ENCODE measurements at regions not wholly inside any gene's neighbourhood (a gene's known extent, or its start where the extent isn't known, plus 50 kb on each side); places are given as distances from the start of the nearest gene placed in this dataset.
A peak's percentile ranks its signal among the peaks of the same experiment; 100 is the strongest.

DNA sequence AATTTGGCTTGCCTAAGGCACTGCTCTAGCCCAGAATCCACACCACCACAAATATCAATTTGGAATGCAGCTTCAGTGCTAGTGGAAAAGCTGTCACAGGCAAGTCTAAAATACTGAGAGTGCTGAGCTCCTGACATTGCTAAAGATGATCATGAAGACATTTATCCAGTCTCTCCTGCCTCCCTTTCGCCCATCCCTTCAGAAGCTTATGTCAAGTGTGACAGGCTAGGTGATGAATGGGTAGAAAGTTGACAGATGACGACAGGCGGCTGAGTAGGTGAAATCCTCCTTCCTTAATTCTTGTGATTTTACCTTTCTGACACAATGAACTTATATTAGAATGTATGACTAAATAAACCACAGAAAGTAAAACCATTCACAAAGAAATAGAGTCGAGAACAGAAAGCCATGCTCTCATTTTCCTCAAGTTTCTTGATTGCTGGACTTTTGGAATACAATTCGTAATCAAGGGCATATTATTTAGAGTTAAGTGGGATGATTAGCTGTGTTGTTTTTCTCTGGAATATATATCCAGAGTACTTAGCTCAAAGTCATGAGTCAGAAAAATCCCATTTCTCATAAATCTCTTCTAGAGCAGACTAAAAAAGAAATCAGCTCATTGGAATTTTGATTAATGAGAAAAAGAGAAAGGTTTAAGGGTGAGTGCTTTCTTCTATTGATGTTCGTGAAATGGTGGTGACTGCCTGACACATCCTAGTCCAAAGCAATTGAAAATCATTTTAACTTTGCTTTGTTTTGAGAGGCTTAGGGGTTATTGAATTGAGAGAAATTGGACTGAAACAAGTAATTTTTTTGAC, 1228.2 kb upstream of the CITED2 start:
- no peak for DNase-seq

DNA sequence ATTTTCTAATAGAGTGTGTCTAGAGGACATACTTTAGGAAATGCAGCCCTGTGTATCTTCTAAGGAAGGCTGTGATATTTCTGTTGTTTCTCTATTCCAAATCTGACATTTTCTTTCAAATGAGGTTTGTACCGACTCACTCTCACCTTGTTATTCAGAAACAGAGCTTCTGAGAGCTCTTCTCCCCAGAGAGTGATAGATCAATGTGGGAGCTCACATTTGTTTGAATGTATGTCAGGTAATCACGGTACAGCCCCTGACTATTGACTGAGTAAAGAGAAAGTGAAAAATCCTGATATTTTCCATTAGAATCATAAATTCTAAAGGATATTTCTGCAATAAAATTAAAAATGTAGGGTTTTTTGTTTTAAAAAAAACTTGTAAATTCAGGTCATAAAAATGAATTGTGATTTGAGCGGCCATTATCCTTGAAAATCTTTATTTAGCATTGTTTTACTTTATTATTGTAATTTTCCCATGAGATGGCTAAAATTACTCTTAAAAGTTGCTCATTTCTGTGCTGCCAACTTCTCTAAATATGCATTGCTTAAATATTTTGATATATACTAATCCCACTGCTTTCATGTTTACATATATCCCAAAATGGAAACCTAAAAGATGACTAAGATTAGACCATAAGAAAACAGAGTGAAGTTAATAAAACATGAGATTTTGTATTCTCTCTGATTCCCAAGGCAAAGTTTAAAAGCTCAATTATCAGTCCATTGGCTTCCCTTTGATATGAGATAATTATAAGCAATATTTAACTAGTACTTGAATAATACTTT, 1226.8 kb upstream of the CITED2 start:
- no peak for DNase-seq

DNA sequence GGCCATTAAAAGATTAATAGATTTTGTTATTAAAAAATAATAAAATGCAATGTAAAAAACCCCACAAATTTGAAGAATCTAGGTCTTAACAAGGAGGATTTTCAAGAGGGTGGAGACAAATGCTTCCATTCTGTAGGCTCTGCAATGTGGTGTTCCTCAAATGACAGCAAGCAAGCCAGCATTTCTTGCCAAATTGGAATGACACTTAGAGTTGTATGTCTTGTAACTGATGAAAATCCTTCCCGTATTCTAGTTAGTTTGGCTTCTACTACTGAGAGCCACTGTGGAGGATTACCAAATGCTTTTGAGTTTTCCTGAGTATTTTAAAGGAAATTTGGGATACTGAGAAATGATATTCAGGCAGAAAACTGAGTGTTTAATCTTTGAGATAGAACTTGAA, 1225.5 kb upstream of the CITED2 start:
- DNase-seq = no peak

DNA sequence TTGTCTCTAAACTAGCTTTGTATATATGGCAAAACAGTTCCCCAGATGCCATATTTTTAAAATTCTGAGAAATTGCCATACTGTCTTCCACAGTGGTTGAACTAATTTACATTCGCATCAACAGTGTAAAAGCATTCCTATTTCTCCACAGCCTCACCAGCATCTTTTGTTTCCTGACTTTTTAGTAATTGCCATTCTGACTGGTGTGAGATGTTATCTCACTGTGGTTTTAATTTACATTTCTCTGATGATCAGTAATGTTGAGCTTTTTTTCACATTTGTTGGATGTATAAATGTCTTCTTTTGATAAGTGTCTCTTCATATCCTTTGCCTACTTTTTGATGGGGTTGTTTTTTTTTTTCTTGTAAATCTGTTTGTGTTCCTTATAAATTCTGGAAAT, 1222.7 kb upstream of the CITED2 start:
- DNase-seq = no peak

DNA sequence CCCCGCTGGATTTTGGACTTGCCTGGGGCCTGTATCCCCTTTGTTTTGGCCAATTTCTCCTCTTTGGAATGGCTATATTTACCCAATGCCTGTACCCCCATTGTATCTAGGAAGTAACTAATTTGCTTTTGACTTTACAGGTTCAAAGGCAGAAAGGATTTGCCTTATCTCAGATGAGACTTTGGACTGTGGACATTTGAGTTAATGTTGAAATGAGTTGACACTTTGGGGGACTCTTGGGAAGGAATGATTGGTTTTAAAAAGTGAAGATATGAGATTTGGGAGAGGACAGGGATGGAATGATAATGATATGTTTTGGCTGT, 1220.3 kb upstream of the CITED2 start:
- DNase-seq = no peak

DNA sequence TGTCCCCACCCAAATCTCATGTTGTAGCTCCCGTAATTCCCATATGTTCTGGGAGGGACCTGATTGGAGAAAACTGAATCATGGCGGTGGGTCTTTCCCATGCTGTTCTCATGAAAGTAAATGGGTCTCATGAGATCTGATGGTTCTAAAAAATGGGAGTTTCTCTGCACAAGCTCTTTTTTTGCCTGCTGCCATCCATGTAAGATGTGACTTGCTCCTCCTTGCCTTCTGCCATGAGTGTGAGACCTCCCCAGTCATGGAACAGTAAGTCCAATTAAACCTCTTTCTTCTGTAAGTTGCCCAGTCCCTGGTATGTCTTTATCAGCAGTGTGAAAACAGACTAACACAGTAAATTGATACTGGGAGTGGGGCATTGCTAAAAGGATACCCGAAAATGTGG, 1218.4 kb upstream of the CITED2 start:
- no peak for DNase-seq

DNA sequence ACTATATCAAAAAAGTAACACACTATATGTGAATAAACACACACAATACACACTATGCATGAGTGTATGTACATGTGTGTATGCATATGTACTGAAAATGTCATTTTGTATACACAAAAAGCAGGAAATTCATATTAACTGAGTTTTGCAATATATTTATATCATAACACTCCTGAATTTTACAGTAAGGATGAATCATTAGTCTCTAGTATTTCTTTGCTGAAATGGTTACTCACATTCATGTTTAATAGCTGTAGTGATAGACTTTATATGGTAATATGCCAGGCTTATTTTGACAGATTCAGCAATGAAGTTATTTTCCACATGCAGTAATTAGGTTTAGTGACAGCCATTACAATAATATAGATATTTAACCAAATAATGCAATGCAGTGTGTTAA, 1216.2 kb upstream of the CITED2 start:
- no peak for DNase-seq

DNA sequence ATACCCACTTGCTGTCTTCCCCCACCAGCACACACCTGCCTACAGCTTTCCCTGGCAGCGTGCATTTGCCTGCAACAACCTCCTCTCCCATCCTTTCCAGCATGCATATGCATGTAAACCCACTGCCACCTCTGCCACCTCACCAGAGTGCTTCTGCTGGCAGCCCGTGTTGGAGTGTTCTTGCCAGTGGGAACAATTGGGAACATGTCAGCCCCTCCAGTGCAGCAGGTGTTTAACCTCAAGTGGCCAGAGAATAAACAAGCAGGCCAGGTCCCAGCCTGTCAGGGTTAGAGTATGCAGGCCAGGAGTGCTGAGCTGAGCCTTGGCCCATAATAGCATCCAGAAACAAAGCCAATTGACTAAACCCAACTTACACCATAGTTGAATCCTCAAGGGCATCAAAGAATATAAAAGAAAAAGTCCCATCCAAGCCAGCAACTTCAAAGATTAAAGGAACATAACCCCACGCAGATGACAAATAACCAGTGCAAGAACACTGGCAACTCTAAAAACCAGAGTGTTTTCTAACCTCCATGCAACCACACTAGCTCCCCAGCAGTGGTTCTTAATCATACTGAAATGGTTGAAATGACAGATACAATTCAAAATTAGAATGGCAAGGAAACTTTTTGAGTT, 1212.1 kb upstream of the CITED2 start:
- peak in 1 of 2 donors; percentile 1 for DNase-seq

DNA sequence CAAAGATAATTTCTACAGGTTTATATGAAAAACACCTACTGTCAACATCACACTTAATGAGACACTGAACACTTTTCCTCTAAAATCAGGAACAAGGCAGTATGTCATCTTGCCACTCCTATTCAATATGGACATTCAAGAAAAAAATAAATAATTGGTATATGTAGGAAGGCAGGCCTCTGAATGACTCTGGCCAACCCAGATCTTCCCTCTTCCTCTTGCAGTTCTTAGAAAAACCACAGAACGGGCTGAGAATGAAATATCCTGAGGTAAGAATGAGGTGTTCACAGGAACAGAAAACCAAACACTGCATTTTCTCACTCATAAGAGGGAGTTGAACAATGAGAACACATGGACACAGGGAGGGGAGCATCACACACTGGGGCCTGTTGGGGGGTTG, 1207.2 kb upstream of the CITED2 start:
- DNase-seq = no peak

DNA sequence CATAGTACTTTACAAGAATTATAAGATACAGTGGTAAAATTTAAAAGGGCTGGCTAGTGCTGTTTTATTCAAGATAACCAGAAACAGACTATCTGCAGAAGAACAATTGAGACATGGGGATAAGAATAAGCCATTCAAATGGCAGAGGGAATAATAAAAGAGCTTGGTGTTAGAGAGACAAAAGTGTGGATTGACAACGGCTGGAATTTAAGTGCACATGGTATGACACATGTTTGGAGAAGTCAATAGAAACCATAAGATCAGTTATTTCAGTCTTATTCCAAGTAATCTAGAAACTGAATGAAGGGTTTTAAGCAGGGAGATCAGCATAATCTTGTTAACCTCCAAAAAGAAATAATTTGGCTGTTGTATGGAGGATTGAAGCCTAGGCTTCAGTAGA, 1205.5 kb upstream of the CITED2 start:
- no peak for DNase-seq

DNA sequence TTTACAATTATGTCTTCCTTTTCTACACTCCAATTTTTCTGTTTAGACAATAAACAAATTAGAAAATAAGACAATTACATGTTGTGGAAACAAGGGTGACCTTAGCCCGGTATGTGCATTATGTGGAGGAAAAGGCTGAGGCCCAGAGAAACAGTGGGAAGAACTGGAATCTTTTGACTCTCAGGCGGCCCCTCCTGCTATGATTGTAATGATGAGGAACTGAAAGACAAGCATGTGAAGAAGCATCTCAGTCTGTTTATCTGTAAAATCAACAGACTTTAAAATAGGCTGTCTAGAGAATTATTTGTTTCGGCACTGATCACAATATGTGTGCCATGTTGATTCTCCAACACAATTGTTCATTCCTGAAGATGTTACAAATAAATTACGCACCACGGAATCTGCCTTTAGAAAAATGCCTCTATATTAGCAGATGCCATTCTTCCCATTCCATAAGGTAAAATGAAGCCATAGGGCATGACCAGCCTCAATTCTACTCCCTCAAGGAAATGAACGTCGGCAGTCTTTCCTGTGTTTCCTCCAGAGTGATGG, 1201.6 kb upstream of the CITED2 start:
- DNase-seq = no peak

DNA sequence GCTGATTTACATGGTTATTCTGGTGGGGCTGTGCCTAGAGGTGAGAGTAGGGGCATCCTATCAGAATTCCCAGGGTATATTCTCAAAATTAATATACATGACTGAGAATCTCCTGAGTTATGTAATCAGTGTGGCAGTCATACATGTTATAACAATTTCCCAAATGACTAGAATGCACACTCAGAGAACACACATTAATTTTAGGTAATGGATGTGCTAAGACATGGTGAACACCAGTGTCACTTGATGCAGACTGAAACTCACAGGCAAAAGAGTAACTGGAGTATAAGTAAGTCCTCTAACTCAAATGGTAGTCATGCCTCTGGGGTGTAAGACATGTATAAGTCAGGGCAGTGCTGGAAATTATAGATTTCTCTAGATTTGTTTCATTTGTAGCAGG, 1198.4 kb upstream of the CITED2 start:
- DNase-seq = no peak

DNA sequence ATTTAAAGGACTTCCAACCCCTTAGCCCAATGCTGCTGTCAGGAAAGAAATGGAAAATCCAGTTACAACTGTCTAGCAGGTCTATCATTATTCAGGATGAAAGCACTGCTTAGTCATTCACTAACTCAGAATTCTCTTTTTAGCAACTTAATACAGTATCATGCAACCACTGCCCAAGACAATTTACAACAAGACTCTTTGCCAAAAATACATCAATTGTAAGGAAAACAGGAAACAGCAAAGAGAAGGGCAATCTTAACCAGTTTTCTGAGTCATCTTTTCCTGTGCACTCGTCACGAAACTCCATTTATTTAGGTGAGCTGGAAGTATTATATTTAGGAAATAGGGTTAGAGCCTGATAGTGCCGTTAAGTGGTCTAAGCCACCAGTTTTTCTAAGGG, 1197.7 kb upstream of the CITED2 start:
- no peak for DNase-seq

DNA sequence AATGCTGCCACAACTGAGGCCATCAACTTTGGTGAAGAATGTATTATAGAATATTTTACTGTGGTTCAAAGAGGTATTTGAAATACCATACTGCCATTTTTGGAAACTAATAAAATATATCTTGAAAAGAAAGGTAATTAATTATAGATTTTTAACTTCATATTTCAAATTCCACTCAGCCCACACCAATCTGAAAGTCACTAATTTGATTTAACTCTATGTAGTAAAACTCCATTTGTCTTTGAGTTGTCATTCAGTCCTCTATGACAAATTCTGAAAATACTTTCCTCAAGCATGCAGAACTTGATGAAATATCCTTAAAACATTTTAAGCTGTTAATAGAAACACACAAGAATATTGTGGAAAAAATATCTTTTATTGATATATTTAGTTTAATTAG, 1196.7 kb upstream of the CITED2 start:
- DNase-seq = no peak

DNA sequence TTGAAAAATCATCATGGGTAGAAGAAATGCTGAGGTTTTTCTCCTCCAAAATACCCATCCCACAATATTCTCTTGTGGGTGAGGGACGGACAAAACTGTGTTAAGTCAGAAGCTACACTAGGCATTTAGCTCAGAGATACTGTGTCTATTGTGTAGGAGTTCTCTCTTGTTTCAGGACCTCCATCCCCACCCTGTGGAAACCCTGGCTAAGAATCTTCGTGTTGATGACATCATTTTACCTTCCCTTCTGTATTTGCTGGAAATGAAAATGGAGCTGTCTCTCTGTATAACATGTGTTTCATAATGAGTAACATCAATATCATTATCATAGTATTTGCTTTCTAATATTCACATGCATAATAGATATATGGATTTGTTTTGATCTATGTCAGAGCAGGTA, 1193.0 kb upstream of the CITED2 start:
- DNase-seq = no peak

DNA sequence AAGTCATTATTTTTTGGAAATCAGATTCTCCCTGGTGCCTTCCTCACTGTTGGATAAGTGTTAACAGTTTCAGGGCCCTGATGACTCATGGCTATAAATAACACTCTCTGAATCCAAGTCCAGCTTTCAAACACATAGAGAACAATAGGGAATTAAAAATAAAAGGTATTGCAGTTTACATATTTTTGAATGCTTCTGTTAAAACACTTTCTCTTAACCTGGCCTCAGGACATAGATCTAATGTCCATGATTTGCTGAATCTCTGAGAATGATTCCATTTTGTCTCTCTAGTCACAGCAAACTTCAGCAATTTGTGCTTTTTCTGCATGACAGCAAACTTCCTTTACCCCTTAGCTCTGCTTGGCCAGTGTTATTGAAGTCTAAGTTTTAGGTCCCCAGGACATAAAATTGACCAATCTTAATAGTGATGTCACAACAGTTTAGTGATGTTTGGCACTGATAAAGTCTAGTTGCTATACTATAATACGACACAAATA, 1192.4 kb upstream of the CITED2 start:
- no peak for DNase-seq

DNA sequence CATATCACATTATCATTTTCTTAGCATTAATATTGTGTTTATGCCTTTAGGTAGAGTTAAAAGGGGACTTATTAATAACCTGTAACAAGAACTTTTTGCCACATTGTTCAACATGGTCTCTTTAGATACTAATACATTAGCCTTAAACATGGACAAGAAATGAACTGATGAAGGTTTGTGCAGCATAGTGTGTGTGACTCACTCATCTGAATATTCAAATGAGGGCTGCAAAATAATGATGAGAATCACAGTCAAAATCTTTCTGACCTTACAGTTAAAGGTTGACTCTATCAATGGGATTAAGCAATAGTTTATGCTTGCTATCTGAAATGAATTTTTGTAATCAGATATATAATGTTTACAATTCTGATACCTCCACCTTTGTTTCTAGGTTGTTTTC, 1189.3 kb upstream of the CITED2 start:
- no peak for DNase-seq

DNA sequence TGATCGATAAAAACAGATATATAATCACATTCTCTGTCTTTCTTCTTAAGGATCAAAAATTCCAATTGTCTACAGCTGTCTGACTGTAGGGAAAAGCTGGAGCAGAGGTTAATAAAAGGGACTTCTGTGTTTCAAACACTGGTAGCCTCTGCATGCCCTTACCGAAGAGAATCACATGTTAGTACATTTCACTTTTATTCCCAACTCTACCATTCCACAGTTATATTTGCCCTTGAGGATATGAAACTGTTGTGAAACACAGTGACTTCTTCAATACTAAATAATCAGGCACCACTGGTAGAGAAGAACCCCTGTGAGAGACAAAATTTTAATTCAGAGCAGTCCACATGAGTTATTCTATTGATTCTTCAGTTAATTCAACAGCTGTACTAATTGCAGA, 1187.3 kb upstream of the CITED2 start:
- no peak for DNase-seq

DNA sequence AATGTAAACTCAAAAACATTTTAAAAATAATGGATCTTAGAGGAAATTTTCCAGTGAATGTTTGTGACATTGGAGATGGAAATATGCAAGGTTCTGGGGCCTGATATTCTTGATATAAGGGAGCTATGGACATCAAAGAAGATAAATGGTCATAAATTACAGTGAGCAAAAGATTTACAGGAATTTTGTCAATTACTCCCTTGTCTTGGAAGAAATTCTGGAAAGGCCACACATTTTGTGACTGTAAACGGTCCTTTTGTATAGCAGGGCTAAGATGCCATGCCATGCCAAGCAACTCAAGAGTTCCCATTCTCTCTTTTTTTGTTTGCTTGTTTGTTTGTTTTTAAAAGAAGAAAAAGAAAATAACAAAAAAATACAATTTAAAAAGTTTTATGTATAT, 1186.2 kb upstream of the CITED2 start:
- no peak for DNase-seq

DNA sequence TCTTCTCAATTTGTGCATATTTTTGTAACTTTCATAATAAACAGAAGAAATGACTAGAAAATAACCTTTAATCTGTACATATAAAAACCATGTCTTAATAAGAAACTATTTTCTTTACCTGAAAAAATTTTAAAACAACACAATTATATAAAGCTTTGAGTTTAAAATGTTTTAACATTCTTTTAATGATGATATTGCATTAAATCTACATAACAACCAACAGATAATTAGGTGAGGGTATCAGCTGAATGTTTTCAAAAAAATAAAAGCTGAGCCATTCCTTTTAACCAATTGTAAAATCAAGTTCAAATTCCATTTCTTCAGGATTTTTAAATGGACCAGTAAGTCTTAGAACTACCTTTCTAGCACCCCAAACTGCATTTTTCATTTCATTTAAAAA, 1185.0 kb upstream of the CITED2 start:
- no peak for DNase-seq

DNA sequence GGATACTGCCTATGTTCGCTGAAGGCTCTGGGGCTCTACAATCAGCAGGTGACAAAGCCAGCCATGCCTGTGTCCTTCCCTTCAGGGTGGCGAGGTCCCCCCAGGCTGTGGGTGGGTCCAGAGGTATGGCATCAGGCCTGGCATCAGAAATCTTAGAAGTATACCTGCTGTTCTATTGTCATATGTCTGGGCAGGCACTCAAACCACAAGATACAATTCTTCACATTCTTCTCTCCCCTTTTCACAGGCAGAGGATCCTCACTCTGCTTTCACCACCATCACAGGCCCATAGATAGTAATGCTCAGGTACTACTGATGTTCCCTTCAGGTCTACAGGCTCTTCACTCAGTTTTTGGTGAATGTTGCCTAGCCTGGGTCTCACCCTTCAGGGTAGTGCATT, 1180.0 kb upstream of the CITED2 start:
- no peak for DNase-seq

DNA sequence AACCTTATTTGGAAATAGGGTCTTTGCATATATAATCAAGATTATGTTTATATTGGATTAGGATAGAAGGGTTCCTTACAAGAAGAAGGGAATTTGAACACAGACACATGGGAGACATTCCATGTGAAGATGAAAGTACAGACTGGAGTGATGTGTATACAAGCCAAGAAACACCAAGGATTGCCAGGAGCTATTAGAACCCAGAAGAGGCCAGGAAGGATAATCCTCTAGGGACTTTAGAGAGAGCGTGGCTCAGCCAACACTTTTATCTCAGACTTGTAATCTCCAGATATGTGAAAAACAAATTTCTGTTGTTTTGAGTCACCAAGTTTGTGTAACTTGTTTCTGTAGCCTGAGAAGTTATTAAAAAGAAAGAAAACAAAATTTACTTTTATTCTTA, 1173.9 kb upstream of the CITED2 start:
- DNase-seq = no peak

DNA sequence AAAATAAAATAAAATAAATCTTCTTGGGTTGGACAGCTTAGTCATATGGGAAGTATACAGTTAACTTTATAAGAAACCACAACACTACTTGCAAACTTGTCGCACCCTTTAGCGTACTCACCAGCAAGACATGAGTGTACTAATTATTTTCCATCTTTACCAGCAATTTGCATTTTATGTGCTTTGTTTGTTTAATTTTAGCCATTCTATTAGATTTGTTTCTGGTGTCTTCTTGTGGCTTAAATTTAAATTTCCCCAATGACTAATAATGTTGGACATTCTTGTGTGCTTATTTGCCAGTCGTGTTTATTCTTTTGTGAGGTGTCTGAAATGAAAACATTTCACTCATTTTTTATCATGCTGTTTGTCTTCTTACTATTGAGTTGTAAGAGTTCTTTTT, 1172.2 kb upstream of the CITED2 start:
- DNase-seq = no peak

DNA sequence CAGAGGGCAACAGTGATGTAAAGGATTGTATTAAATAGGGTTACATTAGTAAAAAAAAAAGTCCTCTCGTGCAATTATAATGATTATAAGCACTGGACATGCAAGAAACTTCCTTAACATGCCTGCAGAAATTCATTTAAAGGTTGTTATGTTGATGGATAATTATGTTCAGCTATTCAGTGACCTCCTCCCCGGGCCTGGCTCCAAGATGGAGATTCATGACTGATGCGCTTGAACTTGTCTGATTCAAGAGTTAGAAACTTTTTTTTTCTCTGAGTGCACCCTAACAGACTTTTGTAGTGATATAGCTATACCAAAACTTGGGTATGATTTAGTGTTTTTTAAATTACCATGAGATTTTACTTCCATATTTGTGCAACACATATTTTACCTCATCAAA, 1170.0 kb upstream of the CITED2 start:
- DNase-seq = no peak
